ENCODE measurements at regions not wholly inside any gene's neighbourhood (a gene's known extent, or its start where the extent isn't known, plus 50 kb on each side); places are given as distances from the start of the nearest gene placed in this dataset.
A peak's percentile ranks its signal among the peaks of the same experiment; 100 is the strongest.

- DNase-seq (ENCODE audit: low read depth in 3 of 3): no peak
Observed at GRCh38 chr15:70308735-70309434, 211.2 kb upstream of the TLE3 start.

- DNase-seq (ENCODE audit: low read depth in 3 of 3): peak in 1 of 3 experiments; percentile 5
Observed at GRCh38 chr15:70308011-70308734, 210.5 kb upstream of the TLE3 start.

GRCh38 chr15:70306582-70306981 lies 208.9 kb upstream of the TLE3 start:
- no peak for DNase-seq (ENCODE audit: low read depth in 3 of 3)

GRCh38 chr15:70306081-70306480 lies 208.4 kb upstream of the TLE3 start:
- no peak for DNase-seq (ENCODE audit: low read depth in 3 of 3)

GRCh38 chr15:70303981-70304380 lies 206.3 kb upstream of the TLE3 start:
- no peak for DNase-seq (ENCODE audit: low read depth in 3 of 3)

GRCh38 chr15:70302360-70302759 lies 204.6 kb upstream of the TLE3 start:
- no peak for DNase-seq (ENCODE audit: low read depth in 3 of 3)

GRCh38 chr15:70301396-70301795 lies 203.7 kb upstream of the TLE3 start:
- no peak for DNase-seq (ENCODE audit: low read depth in 3 of 3)

- DNase-seq (ENCODE audit: low read depth in 3 of 3): peak; percentile 51 to 73 (median 56)
Observed at GRCh38 chr15:70299931-70300869, 202.5 kb upstream of the TLE3 start.

GRCh38 chr15:70297465-70298058 lies 199.8 kb upstream of the TLE3 start:
- no peak for DNase-seq (ENCODE audit: low read depth in 3 of 3)

GRCh38 chr15:70294731-70295305 lies 197.1 kb upstream of the TLE3 start:
- DNase-seq (ENCODE audit: low read depth in 3 of 3): no peak

GRCh38 chr15:70293591-70294470 lies 196.1 kb upstream of the TLE3 start:
- DNase-seq (ENCODE audit: low read depth in 3 of 3): no peak

- DNase-seq (ENCODE audit: low read depth in 3 of 3): no peak
Observed at GRCh38 chr15:70293138-70293537, 195.4 kb upstream of the TLE3 start.

GRCh38 chr15:70292076-70292760 lies 194.5 kb upstream of the TLE3 start:
- DNase-seq (ENCODE audit: low read depth in 3 of 3): no peak

- DNase-seq (ENCODE audit: low read depth in 3 of 3): no peak
Observed at GRCh38 chr15:70291305-70292075, 193.8 kb upstream of the TLE3 start.

- DNase-seq (ENCODE audit: low read depth in 3 of 3): no peak
Observed at GRCh38 chr15:70290708-70291107, 193.0 kb upstream of the TLE3 start.

- DNase-seq (ENCODE audit: low read depth in 3 of 3): no peak
Observed at GRCh38 chr15:70289191-70289955, 191.7 kb upstream of the TLE3 start.

GRCh38 chr15:70286113-70286806 lies 188.5 kb upstream of the TLE3 start:
- no peak for DNase-seq (ENCODE audit: low read depth in 3 of 3)

Measured in stimulated activated CD4-positive, alpha-beta T cell treated with anti-CD3 and anti-CD28 coated beads, TNF-alpha, amount 100 ng/mL, for 24 hours (primary cell).